Stimulated activated CD4-positive, alpha-beta T cell treated with anti-CD3 and anti-CD28 coated beads, Interleukin-2, amount 100 ng/mL, for 4 hours (primary cell): ENCODE measurements at regions not wholly inside any gene's neighbourhood (a gene's known extent, or its start where the extent isn't known, plus 50 kb on each side); places are given as distances from the start of the nearest gene placed in this dataset.

Experiments
- DNase-seq: peaks from one replicate; pipeline ENCODE4 v3.0.0-alpha.2; 2020; ENCODE audit warnings: low read depth

DNA sequence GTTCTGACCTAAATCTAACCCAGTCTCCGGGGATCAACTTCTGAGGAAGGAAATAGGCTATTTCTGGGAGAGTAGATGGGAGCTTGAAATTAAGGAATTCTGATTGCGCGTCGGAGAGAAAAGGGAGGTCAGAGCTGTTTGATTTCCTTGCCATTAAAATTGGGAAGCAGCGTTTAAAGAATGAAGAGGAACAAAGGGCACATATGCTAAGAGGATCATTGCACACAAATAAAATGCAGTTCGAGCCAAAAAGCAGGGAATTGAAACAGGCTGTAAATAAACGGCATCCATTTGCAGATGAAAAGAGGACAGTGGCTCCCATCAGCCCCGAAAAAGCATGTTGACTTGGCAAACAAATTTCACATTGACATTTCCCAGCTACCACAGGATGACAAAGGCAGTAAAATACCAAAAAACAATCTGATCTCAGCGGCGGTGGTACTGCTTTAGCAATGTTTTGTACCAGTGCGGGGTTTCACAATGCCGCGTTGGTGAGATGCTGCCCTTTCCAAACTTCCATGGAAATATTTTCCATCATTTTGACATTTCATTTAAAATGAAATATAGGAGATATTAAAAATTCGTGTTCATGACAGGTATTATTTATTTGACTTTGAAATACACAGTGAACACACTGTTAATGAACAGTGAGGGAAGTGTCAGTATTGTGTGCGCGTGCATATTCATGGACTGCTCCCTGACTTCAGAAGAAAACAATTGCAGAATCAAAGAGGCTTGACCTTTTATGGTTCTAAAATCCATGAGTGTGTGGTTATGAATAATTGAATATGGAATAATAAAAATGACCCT, 108.8 kb downstream of the SQOR start:
- DNase-seq = no peak

DNA sequence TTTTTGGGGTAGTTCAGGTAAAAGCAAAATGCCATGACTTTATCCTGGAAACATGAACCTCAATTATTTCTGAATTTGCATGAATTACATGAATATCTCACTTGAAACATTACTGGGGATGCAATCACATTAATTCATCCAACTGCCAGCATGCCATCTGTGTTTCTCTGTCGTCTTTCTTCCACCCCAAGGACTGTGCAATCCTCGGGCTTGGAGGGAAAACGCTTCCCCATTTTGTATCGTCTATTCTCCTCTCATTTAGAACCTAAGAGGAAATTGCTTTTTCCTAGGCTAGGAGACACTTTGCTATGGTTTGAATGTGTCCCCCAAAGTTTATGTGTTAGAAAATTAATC, 109.4 kb downstream of the SQOR start:
- DNase-seq = no peak

DNA sequence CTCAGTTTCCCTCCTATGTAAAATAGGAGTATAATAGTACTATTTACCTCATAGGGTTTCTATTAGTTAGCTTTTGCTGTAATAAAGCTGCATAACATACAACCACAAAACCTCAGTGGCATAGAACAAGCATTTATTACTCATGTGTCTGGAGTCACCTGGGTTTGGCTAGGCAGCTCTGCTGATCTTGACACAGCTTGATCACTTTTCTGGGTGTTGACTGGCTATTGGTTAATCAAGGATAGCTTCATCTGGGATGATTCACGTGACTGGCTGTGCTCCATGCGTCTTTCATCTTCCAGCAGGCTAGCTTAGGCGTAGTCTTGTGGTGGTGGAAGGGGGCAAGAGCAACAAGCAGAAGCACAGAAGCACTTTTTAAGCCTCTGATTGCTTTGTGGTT, 112.6 kb downstream of the SQOR start:
- no peak for DNase-seq

DNA sequence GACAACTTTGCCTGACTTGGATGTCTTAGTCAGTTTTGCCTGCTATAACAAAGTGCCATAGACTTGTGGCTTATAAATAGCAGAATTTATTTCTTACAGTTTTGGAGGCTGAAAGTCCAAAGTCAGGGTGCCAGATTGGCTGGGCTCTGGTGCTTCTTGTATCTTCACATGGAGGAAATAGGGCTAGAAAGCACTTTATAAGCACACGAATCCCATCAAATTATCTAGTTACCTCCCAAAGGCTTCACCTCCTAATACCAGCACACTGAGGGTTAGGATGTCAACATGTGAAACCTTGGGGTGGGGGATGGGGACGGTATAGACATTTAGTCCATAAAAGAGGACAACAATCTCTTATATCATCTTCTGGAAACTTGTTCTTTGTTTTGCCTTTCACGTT, 116.8 kb downstream of the SQOR start:
- no peak for DNase-seq

DNA sequence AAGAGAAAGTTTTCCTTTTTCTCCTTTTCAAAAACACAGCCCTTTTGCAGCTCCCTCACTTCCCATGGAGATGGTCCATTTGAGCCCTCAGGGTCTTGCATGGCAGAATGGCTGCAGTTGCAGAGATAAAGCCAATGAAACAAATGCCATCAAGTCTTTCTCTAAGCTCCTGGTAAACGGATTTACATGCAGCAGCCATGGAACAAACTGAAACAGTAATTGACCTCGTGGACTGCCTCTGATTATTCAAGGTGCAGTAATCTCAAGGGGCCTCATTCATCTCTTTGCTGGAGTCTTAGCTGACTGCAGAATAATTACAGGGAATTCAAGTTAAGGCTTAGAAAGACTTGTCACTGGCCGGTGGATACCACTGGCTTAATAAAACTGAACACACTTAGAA, 125.1 kb downstream of the SQOR start:
- no peak for DNase-seq

DNA sequence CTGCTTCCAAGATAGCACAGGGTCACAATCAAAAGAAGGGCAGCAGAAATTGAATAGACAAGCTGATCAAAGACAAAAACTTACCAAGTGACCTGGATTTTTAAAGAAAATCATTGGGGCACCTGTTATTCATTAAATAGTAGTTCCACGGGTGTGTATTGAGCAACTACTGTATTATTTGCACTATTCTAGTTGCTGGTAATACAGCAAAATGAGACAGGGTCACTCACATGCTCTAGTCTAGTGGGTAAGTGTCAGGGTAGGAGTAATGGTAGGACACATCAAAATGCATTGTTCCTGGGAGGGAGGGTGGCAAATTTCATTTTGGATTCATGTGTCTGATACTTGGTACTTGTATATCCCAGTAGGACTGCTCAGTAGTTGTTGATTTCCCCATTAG, 127.9 kb downstream of the SQOR start:
- no peak for DNase-seq

DNA sequence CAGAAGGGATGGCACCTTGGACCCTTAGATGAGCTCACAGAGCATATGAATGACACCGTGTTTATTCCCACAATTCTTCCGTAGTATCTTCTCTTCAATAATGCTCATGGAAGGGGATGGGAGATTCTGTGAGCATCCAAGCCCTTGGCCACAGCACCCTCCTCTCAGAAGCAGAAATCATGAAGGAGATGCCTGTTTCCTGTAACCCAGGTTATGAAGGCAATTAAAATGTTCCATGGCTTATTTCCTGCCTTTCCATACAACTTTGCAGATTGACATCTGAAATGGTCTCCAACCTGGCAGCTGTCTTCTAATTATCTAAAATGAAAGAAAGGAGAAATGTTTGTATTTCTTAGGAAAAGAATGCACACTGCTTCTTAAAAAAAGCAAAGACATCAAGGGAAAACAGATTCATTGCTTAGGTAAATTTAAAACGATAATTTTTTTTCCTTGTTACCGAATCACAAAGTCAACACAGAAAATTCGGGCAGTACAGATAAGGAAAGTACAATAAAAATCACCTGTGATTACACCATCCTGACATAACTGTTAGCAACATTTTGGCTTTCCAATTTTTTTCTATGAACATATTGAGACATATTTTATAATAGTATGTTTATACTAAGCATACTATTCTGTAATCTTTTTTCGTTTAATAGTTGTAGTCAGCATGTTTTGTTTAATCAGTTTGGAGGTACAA, 128.5 kb downstream of the SQOR start:
- no peak for DNase-seq

DNA sequence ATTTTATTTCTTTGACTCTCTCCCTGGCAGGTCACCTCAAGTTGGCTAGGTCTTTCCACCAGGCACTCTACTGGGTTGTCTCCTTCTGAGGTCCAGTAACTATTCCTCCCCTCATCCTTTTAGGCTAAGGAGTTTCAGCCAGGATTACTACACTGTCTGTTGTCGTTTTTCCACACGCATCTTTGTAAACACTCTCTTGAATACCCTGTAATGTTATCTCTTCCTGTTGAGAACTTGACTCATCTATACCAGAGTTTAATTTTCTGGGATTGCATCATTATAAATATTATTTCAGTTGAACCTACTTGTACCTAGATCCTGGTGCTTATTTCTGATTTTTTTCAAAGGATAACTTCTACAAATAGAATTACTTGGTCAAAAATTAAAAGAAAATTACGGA, 138.3 kb downstream of the SQOR start:
- no peak for DNase-seq

DNA sequence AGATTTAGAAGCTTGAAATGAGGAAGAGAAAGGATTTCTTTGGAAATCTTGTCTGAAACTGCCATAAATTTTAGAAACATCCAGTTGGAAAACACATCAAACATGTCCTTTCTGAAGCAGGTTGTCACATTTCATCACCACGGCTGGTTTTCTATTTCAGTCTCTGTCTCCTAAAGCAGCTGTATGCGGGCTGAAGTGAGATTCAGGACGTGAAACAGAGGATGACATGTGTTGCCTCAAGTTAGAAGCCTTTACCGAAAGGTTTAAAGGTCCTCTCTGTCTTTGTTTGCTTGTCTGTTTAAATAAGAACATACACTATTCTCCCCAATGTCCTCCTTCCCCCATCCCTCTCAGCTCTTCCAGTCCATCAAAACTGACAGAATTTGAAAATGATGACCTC, 141.9 kb downstream of the SQOR start:
- no peak for DNase-seq

DNA sequence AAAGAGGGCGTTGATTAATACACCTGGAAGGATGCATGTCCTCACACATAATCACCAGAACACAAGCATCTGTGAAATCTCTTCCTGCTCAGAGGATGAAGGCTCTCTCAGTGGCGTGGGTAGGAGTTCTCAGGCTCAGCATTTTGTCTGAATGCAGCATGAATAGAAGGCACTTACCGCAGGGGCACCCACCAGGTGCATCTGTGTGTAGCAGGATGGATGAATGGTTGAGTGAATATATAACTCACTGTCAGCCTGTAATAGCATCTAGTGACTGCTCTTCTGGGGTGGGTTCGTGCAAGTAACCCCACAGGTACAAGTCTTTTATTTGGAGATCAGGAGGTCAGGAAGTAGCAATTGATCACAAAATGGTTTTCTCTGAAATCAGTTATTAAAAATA, 143.0 kb downstream of the SQOR start:
- no peak for DNase-seq

DNA sequence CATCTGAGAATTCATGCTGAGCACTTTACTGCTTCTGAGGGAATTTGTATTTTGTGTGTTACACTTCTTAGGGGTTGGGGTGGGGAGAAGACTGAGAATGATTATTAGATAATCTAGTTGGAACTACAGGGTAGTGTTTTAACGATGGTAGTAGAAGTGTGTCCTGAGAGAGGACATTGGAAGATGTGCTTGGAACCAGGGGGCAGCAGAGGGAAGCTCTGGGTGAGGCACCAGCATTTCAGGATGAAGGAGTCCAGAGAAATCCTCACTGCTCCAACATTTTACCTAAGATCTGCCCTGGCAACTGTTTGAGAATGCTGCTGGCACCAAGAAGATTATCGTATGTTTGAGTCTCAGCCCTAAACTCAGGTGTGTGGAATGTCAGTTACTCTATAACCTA, 145.5 kb downstream of the SQOR start:
- no peak for DNase-seq

DNA sequence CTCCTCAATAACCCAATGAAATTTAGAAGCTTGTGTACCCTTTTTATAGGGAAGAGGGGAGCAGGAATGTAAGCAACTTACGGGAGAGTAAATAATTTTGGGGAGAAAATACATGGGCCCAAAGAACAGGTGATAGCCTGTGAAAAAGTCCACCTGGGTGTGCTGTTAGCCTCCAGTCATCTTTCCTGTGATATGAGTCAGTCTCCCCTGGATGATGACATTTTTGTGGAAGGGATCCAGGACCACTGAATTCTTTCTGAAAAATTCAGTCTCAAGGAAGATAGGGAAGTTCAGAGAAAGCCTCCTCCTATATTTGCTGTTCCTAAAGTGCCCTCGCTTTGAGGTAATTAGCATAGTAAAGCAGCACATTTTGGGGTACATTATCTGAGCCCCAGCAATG, 149.8 kb downstream of the SQOR start:
- no peak for DNase-seq

DNA sequence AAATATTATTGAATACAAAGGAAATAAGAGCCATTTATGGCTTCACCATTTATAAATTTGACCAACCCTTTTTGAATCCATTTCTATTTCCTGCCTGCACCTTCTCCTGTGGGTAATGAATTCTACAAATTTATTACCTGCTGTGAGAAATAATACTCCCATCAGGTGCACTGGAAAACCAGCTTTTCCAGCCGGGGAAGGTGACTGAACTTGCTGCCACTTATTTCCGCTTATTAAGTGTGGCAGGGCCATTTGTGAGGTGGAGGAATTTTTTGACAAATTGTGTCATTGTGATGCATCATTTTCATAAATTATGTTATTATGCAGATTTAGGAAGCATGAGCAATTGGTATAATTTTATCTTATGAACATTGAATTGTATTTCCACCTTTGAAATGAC, 151.1 kb downstream of the SQOR start:
- no peak for DNase-seq

DNA sequence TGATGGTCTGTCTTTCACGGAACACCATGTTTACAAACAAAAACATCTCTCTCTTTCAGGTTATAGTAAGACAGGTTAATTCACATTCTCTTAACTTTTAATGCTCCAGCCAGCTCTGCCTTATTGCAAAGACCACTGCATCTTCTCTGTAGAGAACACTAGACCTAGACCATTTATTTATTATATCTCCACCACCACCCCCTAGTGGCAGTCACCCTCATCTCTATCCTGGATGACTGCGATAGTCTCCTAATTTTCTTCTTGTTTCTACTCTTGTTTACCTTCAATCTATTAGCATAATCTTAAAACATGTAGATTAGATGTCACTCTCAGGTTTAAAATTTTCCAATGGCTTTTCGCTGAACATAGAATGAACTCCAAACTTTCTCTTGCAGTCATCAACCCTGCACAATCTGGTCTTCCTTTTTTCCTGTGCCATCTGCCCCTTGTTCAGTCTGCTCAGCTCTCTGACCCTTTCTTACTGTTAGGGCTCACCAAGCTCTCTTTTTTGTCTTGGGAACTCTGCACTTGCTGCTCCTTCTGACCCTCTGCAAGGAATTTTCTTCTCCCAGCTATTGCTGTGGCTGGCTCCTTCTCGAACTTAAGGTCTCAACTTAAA, 155.6 kb downstream of the SQOR start:
- no peak for DNase-seq

DNA sequence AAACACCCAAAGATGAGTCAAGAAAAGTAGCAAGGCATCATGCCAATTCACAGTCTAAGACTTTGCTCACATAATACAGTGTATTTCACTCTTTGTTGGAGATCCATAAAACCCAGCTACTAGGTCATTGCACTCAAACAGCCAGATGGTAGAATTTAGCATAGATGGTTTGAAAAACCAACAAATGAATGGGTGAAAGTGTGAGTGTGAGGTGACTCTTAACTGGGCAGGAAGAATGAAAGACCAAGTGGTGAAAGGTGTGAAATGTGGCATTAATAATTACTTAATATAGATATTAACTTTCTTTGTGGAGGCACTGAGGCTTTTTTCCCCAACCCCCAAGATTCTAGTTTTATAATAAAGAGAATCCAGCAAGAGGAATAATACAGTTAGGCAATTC, 159.5 kb downstream of the SQOR start:
- no peak for DNase-seq

DNA sequence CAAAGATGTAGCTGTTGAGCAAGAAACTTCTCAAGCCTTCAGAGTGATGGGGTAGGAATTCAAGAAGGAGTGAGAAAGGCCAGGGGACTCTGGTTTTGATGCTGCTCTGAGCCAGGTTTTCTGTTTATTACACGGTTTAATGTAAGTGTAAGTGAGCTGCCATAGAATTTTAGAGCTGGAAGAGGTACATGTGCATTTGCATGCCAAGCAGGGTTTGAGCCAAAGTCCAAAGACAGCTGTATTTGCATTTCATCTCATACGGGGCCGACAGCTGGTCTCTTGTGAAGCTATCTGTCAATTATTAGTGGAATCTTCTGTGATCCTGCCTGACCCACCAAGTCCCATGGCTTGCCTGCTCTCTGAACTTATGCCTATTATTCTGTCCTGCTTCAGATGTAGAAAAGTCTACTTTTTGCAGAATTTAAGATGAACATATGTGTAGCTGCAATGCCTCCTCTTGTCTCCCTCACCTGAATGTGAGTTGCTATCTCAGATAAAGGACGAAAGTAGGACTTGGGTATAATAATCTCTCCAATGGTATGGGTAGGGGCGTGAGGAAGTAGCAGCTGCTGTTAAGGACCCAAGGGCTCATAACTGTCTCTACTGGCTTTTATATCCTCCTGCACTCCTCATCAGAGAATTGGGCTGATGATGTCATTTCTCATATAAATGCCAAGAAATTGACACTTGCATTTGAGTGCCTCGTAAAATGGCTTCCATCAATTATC, 160.0 kb downstream of the SQOR start:
- DNase-seq = no peak

DNA sequence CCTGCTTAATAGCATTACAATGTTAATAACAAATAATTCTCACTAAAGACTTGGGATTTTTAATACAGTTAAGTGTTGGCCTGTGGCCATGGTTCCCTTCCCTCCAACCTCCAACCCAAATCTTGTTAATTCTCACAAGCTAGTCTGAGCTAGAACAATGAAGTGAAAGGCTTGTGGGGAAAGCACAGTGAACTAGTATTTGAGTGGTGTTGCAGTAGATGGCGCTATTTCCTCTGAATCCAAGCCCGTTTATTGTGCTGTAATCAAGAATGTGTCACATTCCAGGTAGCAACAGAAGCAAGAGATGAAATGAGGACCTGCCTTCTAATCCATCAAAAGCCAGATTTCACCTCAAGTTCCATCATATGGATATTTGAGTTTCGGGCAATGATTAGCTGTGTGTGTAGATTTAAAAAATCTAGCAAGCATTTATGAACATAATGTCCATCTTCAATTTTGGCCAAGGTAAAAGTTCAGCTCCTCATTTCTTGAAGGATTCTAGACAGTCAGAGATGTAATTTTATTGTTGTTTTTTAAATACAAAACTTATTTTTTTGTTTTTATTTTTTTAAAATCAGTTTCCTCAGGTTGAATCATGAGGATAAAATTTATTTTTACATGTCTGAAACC, 160.7 kb downstream of the SQOR start:
- DNase-seq = no peak

DNA sequence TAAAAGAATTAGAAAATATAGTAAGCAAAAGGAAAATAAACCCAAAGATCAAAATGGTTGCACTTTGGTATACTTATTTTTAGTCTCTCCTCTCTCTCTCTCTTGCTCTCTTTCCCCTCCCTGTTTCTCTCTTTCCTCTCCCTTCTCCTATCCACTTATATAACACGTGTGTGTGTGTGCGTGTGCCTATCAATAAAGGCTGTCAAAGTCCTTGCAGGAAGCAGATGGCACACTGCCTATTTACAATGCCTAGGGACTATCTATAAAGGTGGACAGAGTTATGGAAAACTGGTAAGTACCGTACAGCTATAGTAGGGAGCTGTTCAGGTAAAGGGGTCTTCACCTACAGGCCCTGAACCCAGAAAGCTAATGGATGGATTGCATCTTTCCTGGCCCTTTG, 161.6 kb downstream of the SQOR start:
- DNase-seq = no peak

DNA sequence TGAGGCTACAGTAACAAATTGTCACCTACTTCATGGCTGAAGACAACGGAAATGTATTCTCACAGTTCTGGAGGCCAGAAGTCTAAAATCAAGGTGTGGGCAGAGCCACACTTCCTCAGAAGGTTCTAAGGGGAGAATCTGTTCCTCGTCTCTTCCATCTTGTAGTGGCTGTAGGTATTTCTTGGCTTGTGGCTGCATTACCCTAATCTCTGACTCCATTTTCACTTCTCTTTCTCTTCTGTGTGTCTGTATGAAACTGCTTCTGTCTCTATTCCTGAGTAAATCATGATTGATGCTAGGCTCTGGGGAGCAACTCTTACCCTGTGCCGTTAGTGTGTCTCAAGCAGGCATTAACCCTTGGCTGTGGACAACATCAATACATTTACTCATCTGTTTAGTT, 164.7 kb downstream of the SQOR start:
- DNase-seq = no peak

DNA sequence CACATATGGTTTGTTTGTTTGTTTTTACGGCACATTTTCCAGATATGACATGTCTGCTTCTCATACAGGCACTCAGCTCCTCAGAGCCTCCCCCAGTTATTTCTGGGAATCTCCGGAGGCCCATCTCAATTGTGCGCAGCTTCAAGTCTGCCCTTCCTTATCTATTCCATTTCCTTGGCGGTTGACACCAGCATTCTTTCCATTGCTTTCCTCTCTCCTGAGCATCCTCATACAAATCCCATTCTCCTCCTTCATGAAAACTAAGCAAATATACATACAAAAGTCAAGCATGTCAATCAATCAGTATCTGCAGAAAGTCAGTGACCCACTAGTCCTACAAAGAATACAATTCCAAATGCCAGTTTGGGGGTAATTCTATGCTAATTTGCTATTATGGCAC, 166.7 kb downstream of the SQOR start:
- no peak for DNase-seq

DNA sequence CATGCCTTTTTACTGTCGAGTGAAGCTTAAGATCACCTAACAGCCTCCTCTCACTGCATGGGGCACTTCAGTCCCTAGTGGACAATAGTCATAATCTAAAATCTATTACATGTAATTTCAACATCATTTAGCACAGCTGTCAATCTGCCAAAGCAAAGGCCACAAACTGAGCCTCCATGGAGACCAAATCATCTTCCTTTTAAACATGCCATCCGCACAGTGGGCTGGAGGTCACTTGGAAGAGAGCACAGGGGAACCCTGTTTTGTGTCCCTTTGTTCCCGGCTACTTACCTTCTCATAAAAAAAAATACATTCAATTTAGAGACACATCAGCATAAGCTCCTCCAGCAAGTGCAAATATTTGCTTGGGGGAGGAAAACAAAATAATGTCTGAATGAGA, 167.3 kb downstream of the SQOR start:
- no peak for DNase-seq

DNA sequence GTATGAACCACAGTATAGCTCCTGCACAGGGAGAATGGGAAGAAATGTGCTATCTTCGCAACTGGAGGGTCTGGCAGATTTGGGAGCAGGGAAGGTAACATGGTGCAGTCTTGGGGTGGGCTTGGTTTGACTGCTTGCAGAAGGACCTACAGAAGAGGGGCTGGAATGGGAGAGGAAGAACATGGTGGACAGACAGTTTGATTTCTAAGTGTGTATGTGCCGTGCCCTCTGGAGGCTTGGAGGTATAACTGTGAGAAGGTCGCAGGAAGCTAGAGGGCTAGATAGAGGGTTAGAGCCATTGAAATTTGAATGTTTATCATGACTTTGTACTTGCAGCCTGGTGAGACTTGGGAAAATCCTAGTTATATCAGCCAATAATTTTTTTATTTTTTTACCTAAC, 169.2 kb downstream of the SQOR start:
- no peak for DNase-seq
